Fibroblast of the conjunctiva (primary cell): ENCODE measurements at regions not wholly inside any gene's neighbourhood (a gene's known extent, or its start where the extent isn't known, plus 50 kb on each side); places are given as distances from the start of the nearest gene placed in this dataset.
A peak's percentile ranks its signal among the peaks of the same experiment; 100 is the strongest.

Experiments used
- DNase-seq: peaks from one replicate; pipeline ENCODE4 v3.0.0-alpha.2; 2010; ENCODE audit warnings: low read depth

- no peak for DNase-seq
Measured at GRCh38 chr14:26128931-26129671, 468.7 kb downstream of the NOVA1 start.

- no peak for DNase-seq
Measured at GRCh38 chr14:26124896-26125438, 472.9 kb downstream of the NOVA1 start.

DNA sequence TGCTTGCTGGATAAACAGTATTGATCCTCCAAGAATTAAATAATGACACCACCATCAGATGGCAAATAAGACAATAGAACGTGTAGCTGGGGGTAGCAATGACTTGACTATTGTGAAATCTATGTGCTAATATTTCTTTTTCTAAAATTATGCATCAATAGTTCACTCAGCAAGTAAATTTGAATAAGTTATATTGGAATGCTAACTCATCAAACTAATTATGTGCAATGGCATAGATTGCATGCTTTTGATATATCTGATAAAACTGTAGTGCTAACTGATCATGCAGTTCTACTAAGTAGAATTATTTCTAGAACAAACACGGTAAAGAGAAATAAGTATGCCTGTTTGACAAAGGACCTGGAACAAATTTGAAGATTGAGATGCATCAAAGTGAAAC, 474.4 kb downstream of the NOVA1 start:
- no peak for DNase-seq

GRCh38 chr14:26121181-26121580, 476.7 kb downstream of the NOVA1 start:
- no peak for DNase-seq

DNA sequence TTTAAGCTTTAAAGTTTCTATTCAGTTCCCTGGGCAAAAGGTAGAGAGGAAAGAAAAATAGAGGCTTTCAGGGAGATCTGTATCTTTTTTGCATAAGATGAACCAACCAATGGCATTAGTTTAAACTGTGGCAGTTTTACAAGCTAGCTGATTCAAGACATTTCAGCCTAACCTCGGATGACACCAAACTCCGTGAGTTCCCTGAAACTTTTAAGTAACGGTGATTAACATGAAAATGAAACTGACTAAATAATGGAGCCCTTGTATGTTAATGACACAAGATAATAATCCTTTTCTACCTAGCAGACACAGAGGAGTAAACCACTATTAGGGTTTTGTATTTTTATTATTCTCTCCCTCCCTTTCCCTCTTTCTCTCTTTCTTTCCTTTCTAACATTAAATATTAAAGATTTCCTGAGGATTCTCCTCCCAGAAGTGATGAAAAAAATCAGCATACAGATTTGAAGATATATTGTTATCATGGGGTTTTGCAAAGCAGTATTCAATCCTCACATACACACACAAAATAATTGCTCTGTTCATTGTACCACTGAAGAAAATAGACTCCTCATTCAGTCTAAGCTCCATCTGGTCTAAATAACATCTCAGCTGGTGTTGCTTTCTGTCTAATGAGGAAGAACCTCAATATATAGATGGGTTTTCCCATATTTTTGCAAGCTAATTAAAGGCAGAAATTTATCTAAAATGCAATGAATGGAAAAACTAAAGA, 483.8 kb downstream of the NOVA1 start:
- no peak for DNase-seq

DNA sequence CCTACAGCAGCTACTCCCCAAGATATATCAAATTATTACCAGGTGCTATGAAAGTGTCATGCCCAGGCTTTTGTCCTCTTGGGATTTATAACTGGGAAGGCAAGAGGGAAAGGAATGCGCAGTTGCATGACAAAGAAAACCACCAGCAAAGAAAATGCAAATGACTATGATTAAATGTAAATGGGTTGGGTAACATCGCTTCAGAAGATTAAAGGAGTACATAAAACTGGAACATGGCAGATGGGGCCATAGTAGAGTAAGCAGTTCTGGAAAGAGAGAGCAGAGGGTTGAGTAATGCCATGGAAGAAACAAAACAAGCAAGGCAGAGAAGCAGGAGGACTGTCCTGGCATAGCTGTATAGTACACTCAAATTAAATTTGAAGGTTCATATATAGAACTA, 493.1 kb downstream of the NOVA1 start:
- DNase-seq: no peak

DNA sequence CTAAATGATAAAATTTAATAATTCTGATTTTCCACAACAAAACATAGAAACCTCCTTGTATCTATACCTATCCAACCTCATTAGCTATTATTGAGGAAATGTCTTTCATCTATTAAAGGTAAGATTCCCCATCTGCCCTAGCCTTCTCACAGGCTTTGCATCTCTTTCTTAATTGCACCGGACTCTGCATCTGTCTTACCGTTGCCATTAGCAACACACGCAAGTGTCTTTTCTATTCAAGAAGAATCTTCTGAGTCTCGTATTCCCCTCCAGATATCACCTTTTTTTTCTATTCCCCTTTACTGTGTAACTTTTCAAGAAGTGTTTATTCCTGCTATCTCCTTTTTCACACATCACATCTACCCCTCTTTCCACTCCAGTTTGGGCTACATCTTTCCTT, 500.0 kb downstream of the NOVA1 start:
- DNase-seq: no peak

DNA sequence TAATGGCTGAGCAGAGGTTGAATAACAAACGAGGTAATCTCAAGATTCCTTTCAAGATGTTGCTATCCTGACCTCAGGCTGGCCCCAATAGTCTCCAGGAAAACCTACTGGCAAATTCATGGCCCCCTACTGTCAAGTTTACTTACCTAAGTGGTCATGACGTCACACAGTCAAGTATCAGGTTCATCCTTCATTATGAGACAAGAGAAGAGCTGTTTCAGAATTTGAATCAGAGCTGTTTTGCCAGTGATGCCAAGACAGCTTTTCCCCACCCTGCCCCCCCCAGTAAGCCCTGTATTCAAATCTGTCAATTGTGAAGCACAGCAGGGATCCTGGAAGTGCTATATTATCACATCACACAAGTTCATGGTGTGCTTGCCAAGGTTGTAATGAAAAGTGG, 509.6 kb downstream of the NOVA1 start:
- DNase-seq: no peak

DNA sequence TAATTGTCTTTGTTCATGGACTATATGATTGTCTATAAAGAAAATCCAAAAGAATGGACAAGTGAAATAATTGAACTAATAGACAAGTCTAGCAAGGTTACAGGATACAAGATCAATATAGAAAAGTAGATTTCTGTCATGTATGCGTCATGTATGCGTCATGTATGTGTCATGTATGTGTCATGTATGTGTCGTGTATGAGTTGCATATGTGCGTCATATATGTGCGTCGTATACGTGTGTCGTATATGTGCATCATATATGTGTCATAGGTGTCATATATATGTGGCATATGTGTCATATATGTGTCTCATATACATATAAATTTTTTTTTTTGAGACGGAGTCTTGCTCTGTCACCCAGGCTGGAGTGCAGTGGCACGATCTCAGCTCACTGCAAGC, 516.8 kb downstream of the NOVA1 start:
- no peak for DNase-seq

GRCh38 chr14:26078561-26078960, 519.3 kb downstream of the NOVA1 start:
- peak; percentile 14 for DNase-seq

- DNase-seq: no peak
Measured at GRCh38 chr14:26074892-26075291, 522.9 kb downstream of the NOVA1 start.

DNA sequence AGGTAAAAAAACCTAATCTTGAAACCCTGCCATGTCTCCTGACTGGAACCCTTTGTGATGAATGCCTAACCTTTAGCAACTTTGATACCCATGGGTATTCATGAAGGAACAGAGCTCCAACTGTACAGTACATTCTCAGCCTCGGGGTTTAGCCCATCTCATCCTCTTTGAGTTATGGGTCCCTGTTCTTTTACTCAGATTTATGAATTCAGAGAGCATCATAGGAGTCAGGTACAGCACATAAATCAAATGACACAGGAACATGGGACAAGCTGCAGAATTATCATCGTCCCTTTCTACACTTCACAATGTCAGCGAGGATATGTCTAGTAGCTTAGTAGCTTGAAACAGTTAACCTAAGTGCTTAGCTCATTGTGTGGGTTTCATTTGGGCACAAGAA, 527.4 kb downstream of the NOVA1 start:
- DNase-seq: no peak

DNA sequence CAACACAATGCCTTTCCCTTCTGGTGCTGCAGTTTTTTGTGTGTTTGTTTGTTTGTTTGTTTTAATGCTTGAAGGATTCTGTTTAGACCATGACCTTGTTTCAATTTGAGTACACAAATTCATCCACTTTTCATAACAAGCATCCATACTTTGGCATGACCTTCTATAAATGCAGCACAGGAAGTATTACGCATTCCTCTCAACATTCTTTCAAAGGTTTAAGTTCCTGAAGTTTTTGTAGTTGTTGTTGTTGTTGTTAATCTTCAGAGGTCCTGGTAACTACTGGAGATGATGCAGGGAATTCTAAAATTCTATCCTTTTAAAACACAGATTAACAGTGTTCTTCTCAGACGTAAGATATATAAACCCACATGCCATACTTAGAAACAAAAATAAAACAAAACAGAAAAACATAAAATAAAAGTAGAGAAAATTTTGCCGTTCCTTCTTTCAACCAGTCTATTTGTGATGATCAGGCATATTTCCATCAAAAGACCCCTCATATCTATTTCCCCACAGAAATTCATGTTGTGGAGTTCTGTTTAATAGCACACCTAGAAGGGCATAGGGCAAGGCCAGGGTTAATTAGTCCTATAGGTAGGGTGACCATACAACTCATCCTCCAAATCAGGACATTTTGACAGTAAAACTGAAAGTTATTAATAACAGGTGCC, 529.9 kb downstream of the NOVA1 start:
- no peak for DNase-seq

GRCh38 chr14:26067341-26067740, 530.5 kb downstream of the NOVA1 start:
- DNase-seq: no peak

GRCh38 chr14:26056036-26056616, 541.7 kb downstream of the NOVA1 start:
- DNase-seq: no peak

- no peak for DNase-seq
Measured at GRCh38 chr14:26032348-26032747, 565.5 kb downstream of the NOVA1 start.

GRCh38 chr14:26026384-26026783, 571.4 kb downstream of the NOVA1 start:
- no peak for DNase-seq

DNA sequence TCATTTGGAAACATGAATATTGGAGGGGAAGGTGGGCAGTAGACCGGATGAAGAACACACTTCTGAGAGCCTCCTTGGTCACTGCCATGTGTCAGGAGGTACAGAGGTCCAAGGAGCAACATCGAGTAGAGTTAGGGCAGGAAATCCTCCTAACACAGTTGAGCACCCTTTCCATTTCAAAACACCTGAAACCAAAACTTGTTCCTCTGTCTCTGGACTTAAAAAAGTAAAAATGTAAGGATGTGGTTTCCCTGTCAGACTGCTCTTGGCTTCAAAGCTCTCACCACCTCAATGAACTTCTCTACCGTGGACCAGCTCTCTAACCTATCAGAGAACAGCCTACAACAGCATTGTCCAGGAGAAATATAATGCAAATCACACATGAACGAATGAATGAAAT, 573.9 kb downstream of the NOVA1 start:
- no peak for DNase-seq

DNA sequence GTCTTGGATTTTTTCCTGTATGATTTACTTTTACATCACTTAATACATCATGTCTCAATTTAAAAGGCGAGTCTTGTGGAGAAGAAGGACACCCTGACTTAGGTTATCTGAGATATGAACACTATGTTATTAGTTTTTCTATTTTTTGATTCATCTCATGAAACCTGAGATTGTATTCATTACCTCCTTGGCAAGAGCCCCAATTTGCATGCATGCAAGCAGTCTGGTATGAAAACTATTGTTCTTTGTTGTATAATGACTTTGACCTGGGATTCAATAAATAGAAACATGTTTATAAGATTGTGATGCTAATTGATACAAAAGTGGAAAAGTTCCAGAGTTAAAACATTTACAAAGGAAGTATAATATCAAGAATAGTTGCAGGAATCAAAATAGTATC, 576.1 kb downstream of the NOVA1 start:
- DNase-seq: no peak

DNA sequence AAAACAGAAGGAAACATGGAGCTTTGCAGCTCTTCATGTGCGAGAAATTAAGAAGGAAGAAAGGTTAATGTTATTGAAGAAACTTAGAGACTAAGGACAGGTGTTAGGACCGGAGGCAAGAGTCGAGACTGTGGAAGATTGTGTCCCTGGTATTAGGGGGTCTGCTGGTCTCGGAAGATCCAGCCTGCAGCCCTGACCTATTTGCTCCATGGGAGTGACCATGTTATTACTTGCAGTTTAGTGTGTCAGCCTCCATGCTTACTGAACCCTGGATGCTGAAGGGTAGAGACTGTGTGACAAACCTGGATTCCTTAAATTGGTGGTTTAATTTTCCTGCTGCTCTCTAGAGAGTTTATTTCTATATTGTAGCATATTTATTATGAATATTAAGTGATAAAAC, 580.6 kb downstream of the NOVA1 start:
- no peak for DNase-seq

DNA sequence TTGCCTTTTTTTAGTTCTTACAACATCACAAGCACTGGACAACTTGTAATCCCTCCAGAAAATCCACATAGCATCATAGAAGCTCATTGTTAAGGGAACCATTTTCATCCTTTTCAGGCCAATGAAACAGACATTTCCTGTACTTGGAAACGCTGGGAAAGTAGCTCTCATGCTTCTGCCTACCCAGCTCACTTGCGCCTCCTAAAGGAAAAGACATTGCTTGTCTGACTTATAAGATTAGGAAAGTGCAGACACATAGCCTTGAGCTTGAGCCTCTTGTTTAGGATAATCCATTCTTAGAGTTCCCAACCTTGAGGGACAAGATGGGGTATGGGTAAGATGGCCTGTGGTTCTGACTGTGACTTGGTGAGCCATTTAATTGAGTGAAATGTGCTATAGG, 589.5 kb downstream of the NOVA1 start:
- no peak for DNase-seq

DNA sequence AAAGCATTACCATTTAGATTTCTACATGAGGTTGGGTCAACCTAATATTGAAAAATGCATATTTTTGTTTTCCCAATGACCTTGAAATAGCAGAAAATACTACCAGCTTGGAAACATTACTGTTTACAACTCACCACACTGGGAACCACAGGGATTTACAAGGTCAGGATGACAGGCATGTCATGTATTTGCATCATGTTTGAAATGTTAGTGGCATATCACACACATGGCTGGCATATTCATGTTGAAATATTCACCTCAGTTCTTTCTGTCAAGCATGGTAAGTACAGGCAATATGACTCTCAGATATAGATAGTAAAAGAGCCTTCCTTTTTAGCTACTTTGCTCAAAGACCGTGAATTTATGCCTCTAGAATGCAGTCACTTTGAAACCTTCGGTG, 593.5 kb downstream of the NOVA1 start:
- DNase-seq: no peak

DNA sequence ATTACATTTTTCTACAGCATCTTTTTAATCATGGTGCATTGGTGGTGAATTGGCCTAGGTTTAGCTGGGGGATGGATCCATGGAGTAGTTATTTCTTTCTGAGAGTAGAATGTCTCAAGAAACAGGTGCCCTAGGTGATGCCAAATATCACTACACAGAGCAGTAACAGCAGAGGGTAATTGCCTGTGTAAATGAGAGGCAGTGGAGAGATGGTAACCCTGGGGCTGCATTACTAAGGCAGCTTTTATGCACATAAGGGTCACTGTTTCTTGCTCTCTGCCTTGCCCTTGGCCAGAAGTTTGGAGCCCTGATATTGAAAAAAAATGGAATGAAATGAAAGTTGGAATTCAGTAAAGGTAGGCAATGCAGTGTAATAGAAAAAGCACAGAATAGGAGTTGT, 604.0 kb downstream of the NOVA1 start:
- no peak for DNase-seq
